GM23248 (cell line): ENCODE measurements at regions not wholly inside any gene's neighbourhood (a gene's known extent, or its start where the extent isn't known, plus 50 kb on each side); places are given as distances from the start of the nearest gene placed in this dataset.

Source experiments
- DNase-seq: peaks from one replicate; pipeline ENCODE4 v3.0.0-alpha.2; 2015
- H2AFZ ChIP-seq: fragments of 200-600 bp; sonication (generic); 2 replicates; pipeline ENCODE4 v1.6.1; 2016; ENCODE audit warnings: antibody characterized with exemption
- H3F3A ChIP-seq: fragments of 200-600 bp; sonication (generic); 2 replicates; pipeline ENCODE4 v1.6.1; 2016; ENCODE audit warnings: mild to moderate bottlenecking, antibody characterized with exemption, mixed run types; ENCODE audit not compliant: insufficient read depth
- H3K27ac ChIP-seq: fragments of 200-600 bp; sonication (generic); 2 replicates; pipeline ENCODE4 v1.5.1; 2016; ENCODE audit warnings: mild to moderate bottlenecking
- H3K27me3 ChIP-seq: fragments of 200-600 bp; sonication (generic); replicated peaks from 2 replicates; pipeline ENCODE4 v1.6.1; 2016; ENCODE audit warnings: mild to moderate bottlenecking; ENCODE audit not compliant: insufficient read depth
- H3K36me3 ChIP-seq: fragments of 200-600 bp; sonication (generic); 2 replicates; pipeline ENCODE4 v1.6.1; 2016; ENCODE audit warnings: low read depth, mild to moderate bottlenecking
- H3K4me1 ChIP-seq: fragments of 200-600 bp; sonication (generic); 2 replicates; pipeline ENCODE4 v1.6.1; 2016; ENCODE audit warnings: mild to moderate bottlenecking; ENCODE audit not compliant: insufficient read depth
- H3K4me2 ChIP-seq: fragments of 200-600 bp; sonication (generic); one replicate; pipeline ENCODE4 v1.6.1; 2016; ENCODE audit warnings: mild to moderate bottlenecking; ENCODE audit not compliant: unreplicated experiment
- H3K4me3 ChIP-seq: fragments of 200-600 bp; sonication (generic); 2 replicates; pipeline ENCODE4 v1.5.1; 2016; ENCODE audit warnings: mild to moderate bottlenecking
- H3K79me2 ChIP-seq: fragments of 200-600 bp; sonication (generic); 2 replicates; pipeline ENCODE4 v1.6.1; 2016; ENCODE audit warnings: mild to moderate bottlenecking; ENCODE audit not compliant: insufficient read depth
- H3K9ac ChIP-seq: fragments of 200-600 bp; sonication (generic); 2 replicates; pipeline ENCODE4 v1.6.1; 2016; ENCODE audit warnings: mild to moderate bottlenecking
- H3K9me2 ChIP-seq: fragments of 200-600 bp; sonication (generic); 2 replicates; pipeline ENCODE4 v1.6.1; 2016; ENCODE audit warnings: mixed run types, mild to moderate bottlenecking, moderate library complexity; ENCODE audit not compliant: insufficient read depth
- H3K9me3 ChIP-seq: fragments of 200-600 bp; sonication (generic); one replicate; pipeline ENCODE4 v1.6.1; 2017; ENCODE audit warnings: low read depth
- H4K20me1 ChIP-seq: fragments of 200-600 bp; sonication (generic); 2 replicates; pipeline ENCODE4 v1.6.0; 2016; ENCODE audit not compliant: insufficient read depth
- EZH2 ChIP-seq: fragments of 200-600 bp; sonication (generic); IDR thresholded peaks from 2 replicates; pipeline ENCODE4 v1.6.1; 2018; ENCODE audit warnings: antibody characterized with exemption, mild to moderate bottlenecking; ENCODE audit not compliant: insufficient read depth, poor library complexity, severe bottlenecking
- EZH2phosphoT487 ChIP-seq: fragments of 200-600 bp; sonication (generic); IDR thresholded peaks from 2 replicates; pipeline ENCODE4 v1.6.1; 2018; ENCODE audit warnings: antibody characterized with exemption, moderate library complexity, mild to moderate bottlenecking, low read depth; ENCODE audit not compliant: insufficient read depth
- WGBS, 2 experiments: methylation state at CpG; one replicate each; pipeline ENCODE4 v1.1.6; 2015 to 2017; ENCODE audit warnings: low lambda C conversion rate in 2 of 2, low coverage in 1 of 2; ENCODE audit errors: missing lambda C conversion rate in 2 of 2; 5-methylcytosine and 5-hydroxymethylcytosine counted together
- in situ Hi-C: fragments of 300-500 bp; cut with MboI; formaldehyde crosslinking; loops from 2 replicates; pipeline ENCODE4 v1.15.0; 2020

GRCh38 chr3:193874997-193875593 is 260.9 kb upstream of the HES1 start:
- Histone ChIP-seq H3K27me3 (peaks cover 37% of the 10 kb centered on the region), H2AFZ (no peak overlapping the region), H3K27ac (no peak overlapping the region), H3K4me3 (no peak overlapping the region), H3K9me3 (no peaks in the 10 kb centered on the region), H3K9me2 (no peaks in the 10 kb centered on the region), H4K20me1 (no peaks in the 10 kb centered on the region), H3K79me2 (no peaks in the 10 kb centered on the region), H3K9ac (no peak overlapping the region), H3K36me3 (no peaks in the 10 kb centered on the region), H3F3A (peaks cover 8% of the 10 kb centered on the region; the same call in 1 of the 2 replicates), H3K4me1 (no peaks in the 10 kb centered on the region; the same call in 1 of the 2 replicates), H3K4me2 (no peak overlapping the region)
- WGBS, 2 experiments, result 60 to 68% methylated on average over 5 of the region's 5 CpGs
- TF ChIP-seq EZH2phosphoT487, result no peak
- no peak for TF ChIP-seq EZH2
- in situ Hi-C loops, result no loop called here
- DNase-seq, result no peak

GRCh38 chr3:193875601-193876321 is 260.2 kb upstream of the HES1 start:
- Histone ChIP-seq H3K79me2 (no peaks in the 10 kb centered on the region), H3K4me2 (no peak overlapping the region), H3K4me3 (no peak overlapping the region), H3K27ac (no peak overlapping the region), H3K9me3 (no peaks in the 10 kb centered on the region), H3K9ac (no peak overlapping the region), H3K4me1 (no peaks in the 10 kb centered on the region; the same call in 1 of the 2 replicates), H3K27me3 (peaks cover 37% of the 10 kb centered on the region), H4K20me1 (no peaks in the 10 kb centered on the region), H3K36me3 (no peaks in the 10 kb centered on the region), H2AFZ (no peak overlapping the region), H3F3A (peaks cover 8% of the 10 kb centered on the region; the same call in 1 of the 2 replicates), H3K9me2 (no peaks in the 10 kb centered on the region)
- in situ Hi-C loops, result no loop called here
- no peak for TF ChIP-seq EZH2phosphoT487
- no peak for TF ChIP-seq EZH2
- no peak for DNase-seq
- 38 to 41% methylated on average over 5 of the region's 5 CpGs for WGBS, 2 experiments

- 74 to 75% methylated on average over 13 of the region's 13 CpGs for WGBS, 2 experiments
- Histone ChIP-seq H3K79me2 (no peaks in the 10 kb centered on the region), H3K27me3 (peaks cover 35% of the 10 kb centered on the region), H3K4me2 (no peak overlapping the region), H3K4me1 (no peaks in the 10 kb centered on the region), H3K9me2 (no peaks in the 10 kb centered on the region), H4K20me1 (no peaks in the 10 kb centered on the region), H3F3A (no peaks in the 10 kb centered on the region), H3K9ac (no peak overlapping the region), H3K4me3 (no peak overlapping the region), H3K9me3 (no peaks in the 10 kb centered on the region), H2AFZ (no peak overlapping the region), H3K36me3 (no peaks in the 10 kb centered on the region), H3K27ac (no peak overlapping the region)
- no peak for DNase-seq
- TF ChIP-seq EZH2, result no peak
- TF ChIP-seq EZH2phosphoT487, result no peak
- in situ Hi-C loops, result no loop called here
These were observed 256.7 kb upstream of the HES1 start for GRCh38 chr3:193879099-193879863.

GRCh38 chr3:193879864-193880242 is 256.1 kb upstream of the HES1 start:
- 80 to 82% methylated on average over 1 of the region's 1 CpG for WGBS, 2 experiments
- Histone ChIP-seq H3F3A (no peaks in the 10 kb centered on the region), H3K4me2 (no peak overlapping the region), H3K79me2 (no peaks in the 10 kb centered on the region), H3K4me3 (no peak overlapping the region), H3K9ac (no peak overlapping the region), H4K20me1 (no peaks in the 10 kb centered on the region), H3K36me3 (no peaks in the 10 kb centered on the region), H3K27ac (no peak overlapping the region), H3K4me1 (no peaks in the 10 kb centered on the region), H2AFZ (no peak overlapping the region), H3K9me2 (no peaks in the 10 kb centered on the region), H3K9me3 (no peaks in the 10 kb centered on the region), H3K27me3 (peaks cover 34% of the 10 kb centered on the region)
- TF ChIP-seq EZH2 (no peak), EZH2phosphoT487 (no peak)
- no peak for DNase-seq
- in situ Hi-C loops, result no loop called here
